Activated naive CD8-positive, alpha-beta T cell treated with anti-CD3 and anti-CD28 coated beads, Interleukin-2, amount 50 U/mL, for 24 hours (primary cell): ENCODE measurements at regions not wholly inside any gene's neighbourhood (a gene's known extent, or its start where the extent isn't known, plus 50 kb on each side); places are given as distances from the start of the nearest gene placed in this dataset.

ENCODE experiments used
- ATAC-seq: fragments of 150-1000 bp; cut with Tn5 transposase; one replicate; pipeline ENCODE4 v1.10.0; 2021
- DNase-seq: peaks from one replicate; pipeline ENCODE4 v3.0.0; 2021
- H3K27ac Mint-ChIP-seq: one replicate; pipeline ENCODE4 v1.8.0; 2021; ENCODE audit warnings: mild to moderate bottlenecking, mixed read lengths
- H3K27me3 Mint-ChIP-seq: one replicate; pipeline ENCODE4 v1.8.0; 2021; ENCODE audit warnings: mixed read lengths
- H3K36me3 Mint-ChIP-seq: one replicate; pipeline ENCODE4 v1.8.0; 2021; ENCODE audit warnings: low read depth, mixed read lengths
- H3K4me1 Mint-ChIP-seq: one replicate; pipeline ENCODE4 v1.8.0; 2021; ENCODE audit warnings: mixed read lengths
- H3K4me3 Mint-ChIP-seq: one replicate; pipeline ENCODE4 v1.8.0; 2021; ENCODE audit warnings: mild to moderate bottlenecking, moderate library complexity, mixed read lengths
- H3K9me3 Mint-ChIP-seq: one replicate; pipeline ENCODE4 v1.8.0; 2021; ENCODE audit warnings: mixed read lengths

GRCh38 chr5:26229848-26230247, 808.5 kb downstream of the CDH9 start:
- Mint-ChIP-seq H3K36me3 (no peaks in the 10 kb centered on the region), H3K27me3 (no peaks in the 10 kb centered on the region), H3K27ac (no peak overlapping the region), H3K4me3 (no peak overlapping the region), H3K9me3 (peaks cover 27% of the 10 kb centered on the region), H3K4me1 (no peaks in the 10 kb centered on the region)
- DNase-seq = no peak
- ATAC-seq = no peak

DNA sequence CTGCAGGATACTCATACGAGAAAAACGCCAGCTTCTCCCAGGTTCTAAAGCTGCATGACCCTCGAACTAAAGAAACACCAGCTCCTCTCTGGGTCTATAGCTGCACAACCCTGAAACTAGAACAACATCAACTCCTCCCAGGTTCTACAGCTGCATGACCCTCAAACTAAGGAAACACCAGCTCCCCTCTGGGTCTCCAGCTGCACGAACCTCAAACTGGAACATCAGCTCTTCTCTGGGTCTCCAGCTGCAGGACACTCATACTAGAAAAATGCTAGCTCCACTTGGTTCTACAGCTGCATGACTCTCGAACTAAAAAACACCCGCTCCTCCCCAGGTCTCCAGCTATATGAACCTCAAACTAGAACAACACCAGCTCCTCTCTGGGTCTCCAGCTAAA, 811.1 kb downstream of the CDH9 start:
- ATAC-seq = no peak
- Mint-ChIP-seq H3K36me3 (no peaks in the 10 kb centered on the region), H3K4me1 (no peaks in the 10 kb centered on the region), H3K27me3 (no peaks in the 10 kb centered on the region), H3K4me3 (no peak overlapping the region), H3K27ac (no peak overlapping the region), H3K9me3 (peaks cover 30% of the 10 kb centered on the region)
- no peak for DNase-seq

- no peaks in the 10 kb centered on the region for H3K36me3 Mint-ChIP-seq
Measured at GRCh38 chr5:26205121-26205520, 833.3 kb downstream of the CDH9 start.

DNA sequence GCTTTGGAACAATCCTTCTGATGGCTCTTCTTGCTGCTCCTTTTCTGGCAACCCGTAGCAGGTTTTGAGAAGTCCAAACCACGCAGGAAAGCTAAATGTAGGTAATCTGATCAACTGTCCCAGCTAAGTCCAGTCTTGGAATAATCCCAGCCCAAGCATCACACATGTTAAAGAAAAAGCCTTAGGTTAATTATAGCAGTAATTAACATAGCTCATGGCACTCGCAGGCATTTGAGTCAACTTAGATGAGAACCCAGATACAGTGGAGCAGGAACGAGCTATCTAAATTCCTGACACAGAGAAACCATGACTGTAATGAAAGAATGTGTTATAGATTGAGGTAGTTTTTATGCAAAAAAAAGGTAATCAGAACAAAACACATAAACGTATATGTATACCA, 844.8 kb downstream of the CDH9 start:
- ATAC-seq = no peak
- no peak overlapping the region for H3K4me3 Mint-ChIP-seq
- H3K27me3 Mint-ChIP-seq = no peaks in the 10 kb centered on the region

More at GRCh38 chr5:26205121-26205520, 833.3 kb downstream of the CDH9 start:
- no peaks in the 10 kb centered on the region for H3K27me3 Mint-ChIP-seq
- no peaks in the 10 kb centered on the region for H3K4me1 Mint-ChIP-seq
- H3K27ac Mint-ChIP-seq = no peak overlapping the region
- H3K4me3 Mint-ChIP-seq = no peak overlapping the region
- H3K9me3 Mint-ChIP-seq = peaks cover 13% of the 10 kb centered on the region
- no peak for DNase-seq
- no peak for ATAC-seq

GRCh38 chr5:26192486-26192885, 845.9 kb downstream of the CDH9 start:
- no peak overlapping the region for H3K27ac Mint-ChIP-seq
- DNase-seq (no peak), ATAC-seq (no peak)
- no peaks in the 10 kb centered on the region for H3K36me3 Mint-ChIP-seq
- no peaks in the 10 kb centered on the region for H3K27me3 Mint-ChIP-seq
- peaks cover 11% of the 10 kb centered on the region for H3K9me3 Mint-ChIP-seq
- H3K4me3 Mint-ChIP-seq = no peak overlapping the region
- H3K4me1 Mint-ChIP-seq = no peaks in the 10 kb centered on the region

More for the DNA sequence above, 844.8 kb downstream of the CDH9 start:
- Mint-ChIP-seq H3K36me3 (no peaks in the 10 kb centered on the region), H3K27ac (no peak overlapping the region), H3K4me1 (no peaks in the 10 kb centered on the region), H3K9me3 (peaks cover 11% of the 10 kb centered on the region)
- DNase-seq = no peak

DNA sequence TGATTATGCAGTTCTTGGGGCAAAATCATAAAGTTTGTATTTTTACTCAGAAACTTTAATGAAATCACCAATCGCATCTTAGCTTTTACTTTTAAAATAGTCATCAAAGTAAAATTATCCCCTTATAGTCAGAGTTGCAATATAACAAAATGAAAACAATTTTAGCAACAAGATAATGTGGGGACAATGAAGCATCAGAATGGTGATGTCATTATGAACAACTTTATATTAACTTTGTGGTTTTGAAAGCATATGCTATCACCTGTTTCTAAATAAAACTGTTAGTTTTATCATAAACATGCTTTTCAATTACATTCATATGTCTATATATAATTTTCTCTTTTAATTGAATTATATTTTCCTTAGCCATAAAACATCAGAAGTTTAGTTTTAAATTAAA, 856.8 kb downstream of the CDH9 start:
- Mint-ChIP-seq H3K4me1 (no peaks in the 10 kb centered on the region), H3K4me3 (no peak overlapping the region), H3K27ac (no peak overlapping the region), H3K36me3 (no peaks in the 10 kb centered on the region), H3K9me3 (peaks cover 8% of the 10 kb centered on the region), H3K27me3 (no peaks in the 10 kb centered on the region)
- ATAC-seq (no peak), DNase-seq (no peak)

DNA sequence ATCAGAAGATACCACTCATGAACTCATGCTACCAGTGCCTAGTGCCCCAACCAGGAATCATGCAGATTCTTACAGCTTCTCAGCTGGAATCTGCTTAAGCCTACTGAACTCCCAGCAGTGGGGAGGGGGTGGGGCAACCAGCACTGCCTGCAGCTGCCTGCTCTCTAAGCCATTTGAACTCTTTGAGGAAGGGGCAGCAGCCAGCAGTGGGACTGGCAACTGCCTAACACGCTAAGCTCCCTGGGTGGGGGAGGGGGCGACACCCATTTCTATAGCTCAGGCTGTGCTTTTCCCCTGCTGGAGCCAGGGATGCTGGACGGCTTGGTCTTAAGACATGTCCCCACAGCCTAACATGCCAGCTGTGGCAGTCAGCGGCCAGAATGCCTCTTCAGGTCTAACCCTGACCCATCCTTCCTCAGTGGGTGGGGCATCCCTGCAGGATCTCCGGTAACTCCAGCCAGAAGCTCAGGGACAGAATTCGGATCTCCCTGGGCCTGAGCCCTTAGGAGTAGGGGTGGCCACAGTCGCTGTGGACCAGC, 889.7 kb downstream of the CDH9 start:
- ATAC-seq (no peak), DNase-seq (no peak)
- no peaks in the 10 kb centered on the region for H3K4me1 Mint-ChIP-seq
- H3K4me3 Mint-ChIP-seq = no peak overlapping the region
- H3K36me3 Mint-ChIP-seq = no peaks in the 10 kb centered on the region
- no peak overlapping the region for H3K27ac Mint-ChIP-seq
- no peaks in the 10 kb centered on the region for H3K27me3 Mint-ChIP-seq
- peaks cover 38% of the 10 kb centered on the region for H3K9me3 Mint-ChIP-seq

- Mint-ChIP-seq H3K27ac (no peak overlapping the region), H3K4me1 (no peaks in the 10 kb centered on the region), H3K9me3 (peaks cover 18% of the 10 kb centered on the region), H3K36me3 (no peaks in the 10 kb centered on the region), H3K27me3 (no peaks in the 10 kb centered on the region), H3K4me3 (no peak overlapping the region)
- DNase-seq (no peak), ATAC-seq (no peak)
Measured at GRCh38 chr5:26143259-26143658, 895.1 kb downstream of the CDH9 start.

DNA sequence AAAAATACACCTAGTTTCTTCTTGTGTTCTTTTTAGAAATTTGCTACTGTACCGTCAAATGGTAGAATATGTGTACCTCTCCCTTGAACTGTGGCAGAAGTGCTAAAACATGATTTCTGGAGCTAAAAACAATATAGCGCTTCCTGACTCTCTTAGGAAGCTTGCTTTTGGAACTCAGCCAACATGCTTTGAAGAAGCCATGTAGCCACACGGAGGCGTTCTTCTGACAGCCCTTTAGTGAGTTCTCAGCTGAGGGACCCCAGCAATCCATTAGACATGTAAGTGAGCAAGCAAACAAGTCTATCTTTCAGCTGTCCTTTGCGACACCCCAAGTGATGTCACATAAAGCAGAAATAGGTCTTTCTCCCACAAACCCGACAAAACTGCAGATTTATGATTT, 917.0 kb downstream of the CDH9 start:
- ATAC-seq = no peak
- no peaks in the 10 kb centered on the region for H3K27me3 Mint-ChIP-seq
- peaks cover 8% of the 10 kb centered on the region for H3K9me3 Mint-ChIP-seq
- no peak overlapping the region for H3K27ac Mint-ChIP-seq
- H3K4me1 Mint-ChIP-seq = no peaks in the 10 kb centered on the region
- no peak overlapping the region for H3K4me3 Mint-ChIP-seq
- DNase-seq = no peak
- no peaks in the 10 kb centered on the region for H3K36me3 Mint-ChIP-seq

- Mint-ChIP-seq H3K9me3 (peaks cover 8% of the 10 kb centered on the region), H3K36me3 (no peaks in the 10 kb centered on the region), H3K27ac (no peak overlapping the region), H3K4me3 (no peak overlapping the region), H3K27me3 (no peaks in the 10 kb centered on the region), H3K4me1 (no peaks in the 10 kb centered on the region)
- DNase-seq (no peak), ATAC-seq (no peak)
Measured at GRCh38 chr5:26104175-26104574, 934.2 kb downstream of the CDH9 start.

GRCh38 chr5:26060212-26060611, 978.2 kb downstream of the CDH9 start:
- Mint-ChIP-seq H3K27me3 (no peaks in the 10 kb centered on the region), H3K36me3 (no peaks in the 10 kb centered on the region), H3K4me1 (no peaks in the 10 kb centered on the region), H3K27ac (no peak overlapping the region), H3K9me3 (peaks cover 31% of the 10 kb centered on the region), H3K4me3 (no peak overlapping the region)
- no peak for ATAC-seq
- no peak for DNase-seq

- Mint-ChIP-seq H3K4me3 (no peak overlapping the region), H3K27me3 (no peaks in the 10 kb centered on the region)
Measured at GRCh38 chr5:26054594-26054993, 983.8 kb downstream of the CDH9 start.

DNA sequence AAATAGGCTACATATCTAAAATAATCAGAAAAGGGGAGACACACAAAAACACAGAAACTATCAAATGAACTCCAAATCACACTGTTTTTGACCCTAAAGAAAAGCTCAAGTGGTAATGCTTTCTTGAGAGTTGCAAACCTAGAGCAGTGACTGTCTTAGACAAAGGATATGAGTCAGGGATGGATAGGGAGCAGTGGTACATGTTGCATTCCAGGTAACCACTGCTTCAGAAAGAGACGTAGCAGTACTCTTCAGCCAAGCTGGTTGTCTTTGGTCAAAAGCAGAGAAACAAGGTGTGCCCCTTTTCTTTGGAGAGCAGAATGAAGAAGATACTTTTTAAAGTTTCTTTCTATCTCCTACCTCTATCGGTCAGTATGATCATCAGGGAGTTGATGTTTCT, 1003.6 kb downstream of the CDH9 start:
- no peaks in the 10 kb centered on the region for H3K4me1 Mint-ChIP-seq
- ATAC-seq = no peak
- H3K36me3 Mint-ChIP-seq = no peaks in the 10 kb centered on the region
- no peak for DNase-seq
- no peak overlapping the region for H3K27ac Mint-ChIP-seq
- no peaks in the 10 kb centered on the region for H3K27me3 Mint-ChIP-seq
- H3K9me3 Mint-ChIP-seq = peaks cover 9% of the 10 kb centered on the region
- H3K4me3 Mint-ChIP-seq = no peak overlapping the region

More at GRCh38 chr5:26054594-26054993, 983.8 kb downstream of the CDH9 start:
- peaks cover 28% of the 10 kb centered on the region for H3K9me3 Mint-ChIP-seq
- DNase-seq = no peak
- H3K27ac Mint-ChIP-seq = no peak overlapping the region
- no peak for ATAC-seq
- no peaks in the 10 kb centered on the region for H3K4me1 Mint-ChIP-seq
- no peaks in the 10 kb centered on the region for H3K36me3 Mint-ChIP-seq

DNA sequence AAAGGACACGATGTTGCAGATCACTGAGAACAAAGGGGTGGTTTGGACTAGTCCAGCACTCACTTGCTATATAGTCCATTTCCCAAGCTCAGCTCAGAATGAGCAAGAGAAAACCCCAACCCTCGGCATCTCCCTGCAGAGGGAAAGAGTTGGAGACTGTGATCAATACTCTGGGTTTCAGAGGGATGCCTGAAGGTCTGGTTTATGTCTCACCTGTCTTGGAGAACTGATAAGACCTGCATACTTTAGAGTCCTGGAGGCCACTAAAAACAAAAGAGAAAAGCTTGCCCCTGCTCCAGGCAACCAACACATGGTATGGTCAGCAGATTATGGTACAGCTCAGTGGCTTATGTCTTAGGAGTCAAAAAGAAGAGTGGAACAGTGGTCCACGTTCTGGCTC, 1006.9 kb downstream of the CDH9 start:
- Mint-ChIP-seq H3K27ac (no peak overlapping the region), H3K4me1 (no peaks in the 10 kb centered on the region), H3K9me3 (peaks cover 9% of the 10 kb centered on the region), H3K4me3 (no peak overlapping the region), H3K27me3 (no peaks in the 10 kb centered on the region), H3K36me3 (no peaks in the 10 kb centered on the region)
- ATAC-seq (peak; percentile 24), DNase-seq (no peak)

- Mint-ChIP-seq H3K27me3 (no peaks in the 10 kb centered on the region), H3K27ac (no peak overlapping the region), H3K4me1 (no peaks in the 10 kb centered on the region), H3K4me3 (no peak overlapping the region), H3K9me3 (peaks cover 9% of the 10 kb centered on the region), H3K36me3 (no peaks in the 10 kb centered on the region)
- ATAC-seq (no peak), DNase-seq (no peak)
Measured at GRCh38 chr5:26026044-26026443, 1012.3 kb downstream of the CDH9 start.

DNA sequence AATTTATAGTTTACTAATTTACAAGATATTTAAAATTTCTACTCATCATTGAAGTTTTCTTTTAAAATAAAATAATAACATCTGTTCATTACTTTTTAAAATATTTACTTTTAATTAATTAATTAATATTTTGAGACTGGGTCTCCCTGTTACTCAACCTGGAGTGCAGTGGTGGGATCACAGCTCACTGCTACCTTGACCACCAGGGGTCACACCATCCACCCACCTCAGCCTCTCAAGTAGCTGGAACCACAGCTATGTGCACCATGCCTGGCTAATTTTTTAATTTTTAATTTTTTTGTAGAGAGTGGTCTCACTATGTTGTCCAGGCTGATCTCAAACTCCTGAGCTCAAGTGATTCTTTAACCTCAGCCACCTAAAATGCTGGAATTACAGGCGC, 1013.6 kb downstream of the CDH9 start:
- Mint-ChIP-seq H3K27me3 (no peaks in the 10 kb centered on the region), H3K9me3 (peaks cover 6% of the 10 kb centered on the region), H3K4me1 (no peaks in the 10 kb centered on the region), H3K27ac (no peak overlapping the region), H3K36me3 (no peaks in the 10 kb centered on the region), H3K4me3 (no peak overlapping the region)
- ATAC-seq = no peak
- DNase-seq = no peak
